H1 (cell line): ENCODE measurements at regions not wholly inside any gene's neighbourhood (a gene's known extent, or its start where the extent isn't known, plus 50 kb on each side); places are given as distances from the start of the nearest gene placed in this dataset.

Experiments used
- HDAC2 ChIP-seq, 2 experiments: fragments of 300-600 bp in 1 of 2; sonication (generic) in 1 of 2; IDR thresholded peaks; 2 replicates each; pipeline ENCODE4 v1.6.1; 2011 to 2012; ENCODE audit warnings: low read depth in 2 of 2, low read length in 2 of 2, mild to moderate bottlenecking in 2 of 2, moderate library complexity in 2 of 2, borderline replicate concordance in 1 of 2, inconsistent platforms in 1 of 2
- KDM4A ChIP-seq: IDR thresholded peaks from one replicate; pipeline ENCODE4 v1.7.1; 2012; ENCODE audit warnings: low read depth, mild to moderate bottlenecking, moderate library complexity, low read length, inconsistent platforms; ENCODE audit not compliant: severe bottlenecking

GRCh38 chr9:108516391-108516790, 339.4 kb downstream of the ACTL7B start (continued):
- TF ChIP-seq HDAC2 (IDR thresholded peaks at IDR 0.05; ENCODE audit: borderline replicate concordance in 1 of 2, low read depth in 2 of 2, low read length in 2 of 2): no peak
- no peak for TF ChIP-seq KDM4A
